ENCODE measurements at regions not wholly inside any gene's neighbourhood (a gene's known extent, or its start where the extent isn't known, plus 50 kb on each side); places are given as distances from the start of the nearest gene placed in this dataset.

GRCh38 chr5:98414938-98415337 is 358.5 kb upstream of the RGMB start:
- DNase-seq = no peak

- DNase-seq = no peak
Observed at GRCh38 chr5:98415663-98416062, 357.8 kb upstream of the RGMB start.

GRCh38 chr5:98416541-98416940 is 356.9 kb upstream of the RGMB start:
- DNase-seq = no peak

- DNase-seq = no peak
Observed at GRCh38 chr5:98419825-98420224, 353.6 kb upstream of the RGMB start.

GRCh38 chr5:98424681-98425450 is 348.6 kb upstream of the RGMB start:
- DNase-seq = no peak

GRCh38 chr5:98425640-98426039 is 347.8 kb upstream of the RGMB start:
- no peak for DNase-seq

GRCh38 chr5:98428806-98429205 is 344.7 kb upstream of the RGMB start:
- DNase-seq = no peak

- DNase-seq = no peak
Observed at GRCh38 chr5:98432378-98432777, 341.1 kb upstream of the RGMB start.

- no peak for DNase-seq
Observed at GRCh38 chr5:98433022-98433421, 340.4 kb upstream of the RGMB start.

GRCh38 chr5:98433673-98434072 is 339.8 kb upstream of the RGMB start:
- DNase-seq = no peak

GRCh38 chr5:98436667-98437066 is 336.8 kb upstream of the RGMB start:
- no peak for DNase-seq

- DNase-seq = no peak
Observed at GRCh38 chr5:98442448-98442847, 331.0 kb upstream of the RGMB start.

GRCh38 chr5:98443881-98444280 is 329.6 kb upstream of the RGMB start:
- DNase-seq = no peak

GRCh38 chr5:98453296-98453695 is 320.2 kb upstream of the RGMB start:
- DNase-seq = no peak

- DNase-seq = no peak
Observed at GRCh38 chr5:98454407-98454806, 319.1 kb upstream of the RGMB start.

- no peak for DNase-seq
Observed at GRCh38 chr5:98454904-98455303, 318.6 kb upstream of the RGMB start.

- DNase-seq = no peak
Observed at GRCh38 chr5:98455665-98456064, 317.8 kb upstream of the RGMB start.

- DNase-seq = no peak
Observed at GRCh38 chr5:98458004-98458403, 315.5 kb upstream of the RGMB start.

- DNase-seq = no peak
Observed at GRCh38 chr5:98458726-98459125, 314.7 kb upstream of the RGMB start.

- DNase-seq = no peak
Observed at GRCh38 chr5:98460536-98460935, 312.9 kb upstream of the RGMB start.

GRCh38 chr5:98461485-98461884 is 312.0 kb upstream of the RGMB start:
- DNase-seq = no peak

GRCh38 chr5:98463222-98463621 is 310.2 kb upstream of the RGMB start:
- DNase-seq = no peak

- DNase-seq = no peak
Observed at GRCh38 chr5:98463676-98464075, 309.8 kb upstream of the RGMB start.

GRCh38 chr5:98464737-98465330 is 308.6 kb upstream of the RGMB start:
- no peak for DNase-seq

All from activated CD4-positive, alpha-beta T cell treated with anti-CD3 and anti-CD28 coated beads, Interleukin-2, amount 50 U/mL, for 48 hours (primary cell).